Colon (tissue), 2 donors: ENCODE measurements at regions not wholly inside any gene's neighbourhood (a gene's known extent, or its start where the extent isn't known, plus 50 kb on each side); places are given as distances from the start of the nearest gene placed in this dataset.
"Not testable (repeated sequence)": the region's sequence is repeated elsewhere in the genome, so short reads cannot be mapped to it uniquely, and the experiment has no call there.

Experiments used
- FAIRE-seq: peaks from 2 replicates; lab custom pipeline; 2012; peaks lifted over from hg19 to GRCh38; lab: Jason Lieb, UNC
- donor health status: control.
- donor health status: control.

GRCh38 chr10:60614363-60614762 is 163.9 kb upstream of the CDK1 start:
- FAIRE-seq, result no peak

GRCh38 chr10:60613434-60613833 is 164.8 kb upstream of the CDK1 start:
- FAIRE-seq, result no peak

- no peak for FAIRE-seq
Observed at GRCh38 chr10:60611291-60611747, 167.0 kb upstream of the CDK1 start.

- FAIRE-seq, result no peak
Observed at GRCh38 chr10:60607372-60607771, 170.9 kb upstream of the CDK1 start.

- FAIRE-seq, result no peak
Observed at GRCh38 chr10:60606343-60607080, 171.8 kb upstream of the CDK1 start.

GRCh38 chr10:60605476-60605875 is 172.8 kb upstream of the CDK1 start:
- FAIRE-seq, result no peak

- no peak for FAIRE-seq
Observed at GRCh38 chr10:60604342-60604741, 173.9 kb upstream of the CDK1 start.

- no peak for FAIRE-seq
Observed at GRCh38 chr10:60597513-60597912, 180.8 kb upstream of the CDK1 start.

- no peak for FAIRE-seq
Observed at GRCh38 chr10:60595852-60596251, 182.4 kb upstream of the CDK1 start.

- FAIRE-seq, result no peak
Observed at GRCh38 chr10:60594476-60595051, 183.7 kb upstream of the CDK1 start.

GRCh38 chr10:60591119-60591518 is 187.2 kb upstream of the CDK1 start:
- no peak for FAIRE-seq

GRCh38 chr10:60589376-60589775 is 188.9 kb upstream of the CDK1 start:
- no peak for FAIRE-seq

- not testable (repeated sequence) for FAIRE-seq
Observed at GRCh38 chr10:60581782-60582181, 192.1 kb upstream of the ANK3 start.

- FAIRE-seq, result no peak
Observed at GRCh38 chr10:60578217-60578616, 188.5 kb upstream of the ANK3 start.

GRCh38 chr10:60576130-60577069 is 186.7 kb upstream of the ANK3 start:
- FAIRE-seq, result no peak

GRCh38 chr10:60575105-60575504 is 185.4 kb upstream of the ANK3 start:
- FAIRE-seq, result no peak

GRCh38 chr10:60574388-60574787 is 184.7 kb upstream of the ANK3 start:
- FAIRE-seq, result no peak

GRCh38 chr10:60573336-60573735 is 183.7 kb upstream of the ANK3 start:
- FAIRE-seq, result no peak

- no peak for FAIRE-seq
Observed at GRCh38 chr10:60572511-60573194, 183.0 kb upstream of the ANK3 start.

GRCh38 chr10:60570896-60571295 is 181.2 kb upstream of the ANK3 start:
- FAIRE-seq, result no peak

- FAIRE-seq, result no peak
Observed at GRCh38 chr10:60570272-60570865, 180.7 kb upstream of the ANK3 start.

- no peak for FAIRE-seq
Observed at GRCh38 chr10:60569681-60570080, 180.0 kb upstream of the ANK3 start.
